Activated T-cell treated with anti-CD3 and anti-CD28 coated beads for 24 hours (primary cell): ENCODE measurements at regions not wholly inside any gene's neighbourhood (a gene's known extent, or its start where the extent isn't known, plus 50 kb on each side); places are given as distances from the start of the nearest gene placed in this dataset.

Experiments used
- DNase-seq: peaks from one replicate; pipeline ENCODE4 v3.0.0-alpha.2; 2020; ENCODE audit warnings: low read depth

DNA sequence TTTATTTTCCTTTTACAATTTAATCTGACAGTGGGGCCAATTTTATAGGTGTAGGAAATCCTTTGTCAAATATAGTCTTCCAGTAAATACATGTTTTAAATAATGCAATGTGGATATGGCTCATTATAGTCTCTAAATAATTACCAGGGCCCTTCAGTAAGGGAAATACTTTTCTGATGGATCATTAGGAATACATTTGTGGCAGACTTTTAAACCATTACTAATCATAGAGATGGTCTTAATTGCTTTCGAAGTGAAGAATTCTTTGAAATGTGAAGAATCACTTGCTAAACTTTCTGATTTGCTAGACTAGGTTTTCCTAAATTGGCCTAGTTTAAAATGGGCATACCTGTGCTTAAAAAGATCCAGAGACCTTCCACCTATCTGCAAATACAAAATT lies 105.6 kb upstream of the ELL2 start:
- no peak for DNase-seq

DNA sequence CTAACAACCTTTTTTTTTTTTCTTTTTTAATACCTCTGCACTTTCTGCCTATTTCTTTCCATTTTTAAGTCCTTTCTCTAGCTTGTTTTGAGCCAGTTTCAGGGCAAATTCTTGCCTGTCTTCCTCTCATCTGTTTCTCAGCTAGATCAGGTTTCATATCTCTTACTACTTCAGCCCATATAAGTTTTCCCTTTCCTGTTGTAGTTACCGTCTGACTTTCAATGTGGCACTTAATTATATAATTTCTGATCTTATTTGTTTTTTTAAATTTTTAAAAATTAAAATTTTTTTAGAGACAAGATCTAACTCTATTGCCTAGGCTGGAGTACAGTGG lies 104.7 kb upstream of the ELL2 start:
- no peak for DNase-seq

DNA sequence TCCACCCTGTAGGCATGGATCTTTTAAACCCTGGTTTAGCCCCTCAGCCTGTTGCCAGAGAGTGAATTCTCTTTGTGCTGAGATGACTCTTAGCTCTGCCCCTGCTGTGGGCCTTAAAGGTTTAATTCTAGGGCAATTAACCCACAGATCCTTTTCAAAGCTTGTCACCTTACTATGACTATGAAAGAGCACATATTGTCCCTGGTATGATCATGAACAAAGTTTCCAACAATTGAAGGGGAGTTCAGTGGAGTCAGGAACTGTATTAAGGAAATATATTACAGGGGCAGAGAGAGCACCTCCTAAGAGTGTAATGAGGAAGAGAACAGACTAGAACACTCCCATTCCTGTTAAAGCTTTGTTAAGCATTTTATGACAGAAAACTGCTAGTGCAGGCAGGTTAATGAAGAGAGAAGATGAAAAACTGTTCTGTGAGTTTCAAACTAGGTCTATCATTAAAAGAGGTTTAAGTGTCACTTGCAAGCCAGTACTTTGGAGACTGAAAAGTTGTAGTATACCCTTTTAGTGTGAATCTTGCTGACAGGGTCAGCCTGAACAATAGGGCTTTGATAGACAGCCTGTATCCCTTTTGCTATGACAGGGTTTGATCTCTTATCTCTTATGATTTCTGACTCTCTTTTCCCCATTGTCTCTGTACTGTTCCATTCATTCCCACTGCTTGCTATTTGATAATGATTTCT lies 104.2 kb upstream of the ELL2 start:
- DNase-seq: no peak

DNA sequence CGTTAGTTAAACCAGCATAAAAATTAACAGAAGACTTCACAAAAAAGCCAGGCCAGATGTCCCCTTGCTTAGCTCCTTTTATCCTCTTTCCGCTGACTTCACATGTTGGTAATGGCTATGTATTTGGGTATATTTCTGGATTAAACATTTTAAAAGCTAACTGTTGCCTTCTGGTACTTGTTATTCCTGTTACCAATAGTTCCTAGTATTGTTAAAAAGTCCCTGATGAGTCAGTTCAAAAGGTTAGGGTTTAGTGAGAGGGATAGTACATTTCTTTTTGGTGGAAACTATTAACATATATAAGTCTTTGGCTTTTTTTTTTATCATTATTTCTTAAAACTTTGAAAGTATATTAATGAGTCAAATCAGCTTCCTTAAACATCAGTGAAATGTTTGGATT lies 103.2 kb upstream of the ELL2 start:
- DNase-seq: no peak

DNA sequence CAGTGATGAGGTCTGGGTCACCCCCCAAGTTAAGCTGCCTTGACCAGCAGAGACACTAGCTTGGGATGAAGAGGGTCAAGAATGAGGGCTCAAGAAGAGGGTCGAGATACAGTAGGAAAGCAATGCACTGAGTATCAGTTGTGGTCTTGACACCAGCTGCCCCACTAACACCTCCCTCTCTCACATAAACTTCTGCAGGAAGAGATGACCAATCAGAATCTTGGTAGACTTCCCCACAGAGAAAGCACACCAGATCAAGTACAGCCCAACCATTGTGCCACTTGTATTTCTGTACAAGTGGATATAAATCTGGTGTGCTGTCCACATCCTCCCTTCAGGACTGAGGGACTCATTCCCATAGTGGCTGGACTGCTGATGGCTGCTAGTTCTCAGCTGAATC lies 101.2 kb upstream of the ELL2 start:
- DNase-seq: no peak

DNA sequence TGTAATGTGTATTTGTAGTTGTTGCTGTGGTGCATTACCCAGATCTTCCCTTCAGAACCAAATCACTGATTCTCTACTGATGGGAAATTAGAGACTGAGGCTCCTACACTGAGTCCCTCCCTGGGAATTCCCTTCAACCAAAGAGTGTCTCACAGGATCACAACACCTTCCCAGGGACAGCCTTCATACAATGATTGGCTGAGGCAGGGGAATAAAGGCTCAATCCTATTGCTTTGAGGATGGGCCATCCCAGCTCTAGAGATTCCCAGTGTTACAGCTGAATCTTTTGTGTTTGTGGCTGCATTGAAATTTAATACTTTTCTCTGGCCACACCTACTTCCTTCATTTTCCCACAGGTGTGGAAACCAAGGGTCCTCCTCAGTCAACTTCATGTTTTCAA lies 96.4 kb upstream of the ELL2 start:
- no peak for DNase-seq

DNA sequence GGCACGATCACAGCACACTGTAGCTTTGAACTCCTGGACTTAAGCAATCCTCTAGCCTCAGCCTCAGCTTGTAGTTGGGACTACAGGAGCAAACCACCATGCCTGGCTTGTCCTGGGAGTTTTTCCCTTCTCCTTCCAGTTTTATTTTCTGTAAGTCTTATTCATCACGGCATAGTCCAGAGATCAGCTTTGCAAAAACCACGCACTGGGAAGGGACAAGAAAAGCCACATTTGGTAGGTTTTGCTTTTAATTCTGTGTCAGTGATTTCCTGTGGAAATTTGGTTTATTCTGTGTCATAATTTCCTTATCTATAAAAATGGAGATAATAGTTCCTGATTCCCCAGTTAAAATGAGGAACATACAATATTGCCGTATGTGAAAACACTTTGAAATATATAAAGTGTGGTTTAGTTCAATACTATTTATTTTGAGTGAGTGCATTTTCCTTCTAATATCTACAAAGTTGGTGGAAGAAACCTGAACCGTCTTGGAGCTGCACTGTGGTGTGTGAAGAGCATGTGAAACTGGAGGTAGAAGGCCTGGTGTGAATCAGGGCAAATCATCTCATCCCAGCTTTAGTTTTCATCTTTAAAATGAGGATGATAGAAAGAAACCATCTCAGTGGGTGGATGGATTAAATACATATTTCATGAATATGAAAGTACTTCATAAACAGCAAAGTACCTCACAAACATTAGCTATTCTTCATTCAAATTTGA lies 92.8 kb upstream of the ELL2 start:
- DNase-seq: no peak

DNA sequence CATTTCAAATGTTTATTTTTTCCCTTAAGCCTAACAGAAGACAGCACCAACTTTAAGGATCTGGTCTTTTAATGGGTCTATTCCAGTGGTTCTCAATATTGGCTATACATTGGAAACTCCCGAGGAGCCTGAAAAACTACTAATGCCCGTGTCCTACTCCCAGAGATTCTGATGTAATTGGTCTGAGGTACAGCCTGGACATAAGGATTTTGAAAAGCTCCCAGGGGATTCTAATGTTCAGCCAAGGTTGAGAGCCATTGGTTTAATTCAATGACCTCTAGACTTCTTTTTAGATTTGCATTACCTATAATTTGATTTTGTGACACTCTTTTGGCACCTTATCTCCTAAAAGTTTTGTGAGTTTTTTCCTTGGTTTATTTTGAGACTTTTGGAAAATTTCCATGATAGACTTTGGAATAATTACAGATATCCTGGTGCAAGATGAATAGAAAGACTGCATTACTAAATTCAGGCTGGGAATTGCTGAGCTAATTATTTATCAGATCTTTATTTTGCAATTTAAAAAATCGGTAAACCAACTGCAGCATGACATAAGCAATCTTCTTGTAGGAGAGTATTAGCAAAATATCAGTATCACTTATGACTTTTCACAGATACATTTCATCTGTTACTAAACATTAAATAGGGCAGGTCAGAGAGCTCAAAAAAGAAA lies 91.5 kb upstream of the ELL2 start:
- no peak for DNase-seq

DNA sequence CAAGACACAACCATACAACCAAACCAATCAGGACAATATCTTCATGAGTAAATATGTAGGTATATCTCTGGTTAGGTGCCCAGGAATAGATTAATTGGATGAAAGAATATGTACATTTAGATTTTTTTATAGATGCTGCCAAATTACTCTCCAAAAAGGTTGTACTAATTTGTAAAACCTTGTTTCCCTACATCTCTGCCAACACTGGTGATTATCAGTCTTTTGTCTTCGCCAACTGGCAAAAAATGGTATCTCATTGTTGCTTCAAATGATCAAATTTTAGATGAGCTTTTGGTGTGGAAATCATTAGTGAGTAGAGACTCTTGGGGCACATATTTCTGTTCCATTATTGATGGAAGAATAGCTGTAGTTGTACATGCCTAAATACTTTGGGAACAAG lies 90.7 kb upstream of the ELL2 start:
- no peak for DNase-seq

DNA sequence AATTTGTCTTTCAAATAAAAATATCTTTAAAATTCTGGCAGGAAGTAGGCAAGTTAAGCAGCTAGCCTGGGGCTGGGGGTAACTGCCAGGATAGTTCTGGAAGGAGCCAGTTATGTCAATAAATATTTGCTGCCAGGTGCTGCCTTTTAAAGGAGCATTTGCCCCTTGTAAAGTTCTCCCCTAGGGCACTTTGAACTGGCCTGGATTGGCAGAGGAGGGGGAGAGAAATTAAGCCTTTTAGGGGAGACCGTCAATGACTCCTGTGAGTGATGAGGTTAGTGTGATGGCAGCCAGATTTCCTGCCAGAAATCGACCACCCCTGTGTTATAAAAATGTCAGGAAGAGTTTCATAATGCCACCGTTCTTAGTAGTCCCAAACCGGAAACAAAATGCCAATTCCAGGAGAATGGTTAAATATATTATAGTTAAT lies 89.8 kb upstream of the ELL2 start:
- no peak for DNase-seq

DNA sequence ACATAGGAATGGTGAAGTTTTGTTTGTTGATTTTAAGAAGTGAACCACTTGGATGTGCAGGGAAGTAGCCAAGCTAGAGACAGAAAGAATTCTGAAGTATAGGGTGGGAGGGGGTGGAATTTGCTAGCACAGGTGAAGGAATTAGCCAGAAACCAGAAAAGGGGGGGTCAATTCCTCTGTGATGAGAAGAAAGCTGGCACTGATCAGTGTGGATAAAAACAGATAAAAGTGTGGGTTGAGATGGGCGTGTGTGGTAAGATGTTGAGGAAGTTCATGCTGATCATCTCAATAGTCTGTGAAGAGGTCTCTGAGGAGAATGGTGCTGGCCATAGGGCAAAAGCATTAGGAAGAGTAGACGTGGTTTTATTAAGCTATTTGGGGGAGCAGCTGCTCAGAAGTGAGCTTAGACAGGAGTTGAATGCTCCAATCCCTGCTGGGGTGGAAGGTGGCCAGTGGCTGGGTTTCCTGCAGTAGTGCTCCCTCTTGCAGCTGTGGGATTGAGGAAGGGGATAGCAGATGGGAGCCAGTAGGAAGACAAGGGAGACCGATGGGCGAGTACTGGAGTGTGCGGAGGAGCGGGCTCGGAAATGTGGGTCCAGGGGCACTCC lies 88.7 kb upstream of the ELL2 start:
- no peak for DNase-seq

DNA sequence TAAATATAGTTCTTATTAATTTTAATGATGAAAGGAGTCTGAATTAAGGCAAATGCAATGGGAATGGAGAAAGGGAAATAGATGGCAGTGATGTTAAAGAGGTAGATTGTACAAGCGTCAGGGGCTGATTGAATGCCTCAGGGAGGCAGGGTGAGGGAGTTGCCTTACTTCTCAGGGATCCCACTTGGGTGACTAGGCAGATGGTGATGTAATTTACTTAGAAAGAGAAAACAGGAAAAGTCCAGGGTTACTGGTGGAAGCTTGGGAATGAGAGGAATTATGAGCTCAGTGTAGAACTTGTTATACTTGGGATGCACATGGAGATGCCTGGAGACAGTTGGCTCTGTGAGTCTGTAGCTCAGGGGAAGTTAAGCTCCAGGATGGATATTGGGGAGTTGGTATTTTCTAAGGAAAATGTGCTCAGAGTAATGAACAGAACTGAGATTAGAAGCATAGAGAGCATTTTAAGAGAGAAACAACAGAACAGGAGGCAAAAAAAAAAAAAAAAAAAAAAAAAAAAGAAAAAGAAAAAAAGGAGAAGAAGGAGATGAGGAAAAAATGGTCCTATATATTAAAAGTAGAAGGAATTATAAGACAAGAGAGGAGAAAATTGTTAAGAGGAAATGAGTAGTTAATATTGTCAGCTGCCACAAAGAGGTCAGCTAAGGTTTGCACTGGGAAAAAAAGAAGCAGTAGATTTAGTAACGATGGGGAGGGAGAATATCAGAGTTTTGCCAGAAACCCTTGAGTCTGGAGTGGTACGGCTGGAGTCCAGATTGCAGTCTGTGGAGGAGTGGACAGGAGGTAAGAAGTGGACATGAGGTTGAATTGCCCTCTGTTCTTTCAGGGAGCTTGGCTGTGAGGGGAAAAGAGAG lies 88.0 kb upstream of the ELL2 start:
- DNase-seq: no peak

DNA sequence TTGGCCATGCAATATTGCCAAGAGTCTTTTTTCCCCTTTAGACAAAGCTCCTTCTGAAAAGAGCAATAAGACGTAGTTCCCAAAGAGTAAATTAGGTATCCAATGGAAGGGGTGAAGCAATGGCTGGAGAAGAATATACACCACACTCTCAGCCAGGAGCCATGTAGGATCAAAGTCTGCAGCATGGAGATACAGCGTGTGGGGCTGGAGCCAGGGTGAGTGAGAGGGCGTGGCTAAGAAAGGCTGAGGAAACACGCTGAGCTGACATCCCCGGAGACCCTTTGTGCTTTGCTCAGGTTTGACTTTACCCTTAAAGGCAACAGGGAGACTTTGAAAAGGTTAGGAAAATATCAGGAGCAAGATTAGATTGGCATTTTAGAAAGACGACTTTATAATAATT lies 87.1 kb upstream of the ELL2 start:
- no peak for DNase-seq

DNA sequence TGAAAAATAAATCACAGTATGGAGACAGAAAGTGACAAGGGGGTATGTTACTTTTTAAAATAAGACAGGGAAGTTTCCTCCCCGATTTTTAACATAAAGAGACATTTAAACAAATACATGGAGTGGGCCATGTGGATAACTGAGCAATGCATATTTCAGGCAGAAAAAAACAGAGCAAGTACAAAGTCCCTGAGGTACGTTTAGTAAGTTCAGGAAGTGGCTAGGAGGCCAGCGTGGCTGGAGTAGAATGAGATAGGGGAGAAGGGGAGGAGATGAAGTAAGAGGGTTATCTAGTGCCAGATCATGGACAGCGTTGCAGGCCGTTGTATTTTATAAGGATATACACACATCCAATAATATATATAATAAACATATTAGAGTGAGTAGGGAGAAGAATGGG lies 84.2 kb upstream of the ELL2 start:
- DNase-seq: no peak

DNA sequence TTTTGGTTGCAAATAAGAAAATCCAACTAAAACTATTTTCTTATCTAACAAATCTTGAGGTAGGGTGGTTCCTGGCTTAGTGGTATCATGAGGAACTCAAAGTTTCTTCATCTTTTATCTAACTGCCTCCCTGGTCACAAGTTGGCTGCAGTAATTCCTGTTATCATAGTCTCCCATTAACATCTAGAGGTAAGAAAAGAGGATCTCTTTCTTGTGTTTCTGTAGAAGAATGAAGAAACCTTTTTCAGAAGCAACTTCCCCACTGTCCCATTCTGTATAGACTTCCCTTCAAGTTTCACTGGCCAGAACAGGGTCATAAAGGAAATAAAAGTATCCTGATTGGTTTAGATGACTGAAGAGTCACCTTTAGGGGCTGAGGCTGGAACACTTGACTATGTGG lies 81.8 kb upstream of the ELL2 start:
- no peak for DNase-seq

DNA sequence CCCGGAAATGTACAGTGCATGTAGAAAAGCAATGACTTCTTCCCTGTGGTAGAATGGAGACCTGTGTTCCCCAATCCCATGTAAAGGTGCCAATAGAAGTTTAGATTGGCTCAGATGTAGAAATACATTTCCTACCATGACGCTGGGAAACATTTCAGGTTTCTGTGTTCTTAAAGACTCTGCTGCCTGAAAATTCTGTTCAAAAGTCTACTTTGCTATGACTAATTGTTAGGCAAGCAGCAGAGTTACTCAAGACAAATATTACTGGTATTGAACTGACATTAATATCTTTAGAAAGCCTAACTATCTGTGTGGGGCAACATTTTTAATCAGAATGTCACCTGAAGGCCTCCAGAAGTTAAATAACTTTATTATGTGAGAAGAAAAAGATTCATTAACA lies 75.5 kb upstream of the ELL2 start:
- DNase-seq: no peak

DNA sequence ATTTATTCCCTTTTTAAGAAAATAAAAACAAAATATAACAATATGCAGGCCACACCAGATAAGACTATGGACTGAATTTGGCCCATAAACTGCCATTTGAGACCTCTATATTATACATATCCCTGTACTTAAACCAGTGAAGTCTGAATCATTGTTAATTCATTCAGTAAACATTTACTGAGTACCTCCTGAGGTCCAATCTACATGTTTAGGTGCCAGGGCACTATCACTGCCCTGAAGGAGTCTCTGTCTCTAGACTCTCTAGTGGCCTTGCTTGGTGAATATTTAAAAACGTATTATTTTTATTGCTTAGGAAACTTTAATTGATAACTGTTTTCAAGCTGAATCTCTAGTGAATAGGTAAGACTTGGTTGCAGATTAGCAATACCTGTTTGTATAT lies 74.7 kb upstream of the ELL2 start:
- no peak for DNase-seq

DNA sequence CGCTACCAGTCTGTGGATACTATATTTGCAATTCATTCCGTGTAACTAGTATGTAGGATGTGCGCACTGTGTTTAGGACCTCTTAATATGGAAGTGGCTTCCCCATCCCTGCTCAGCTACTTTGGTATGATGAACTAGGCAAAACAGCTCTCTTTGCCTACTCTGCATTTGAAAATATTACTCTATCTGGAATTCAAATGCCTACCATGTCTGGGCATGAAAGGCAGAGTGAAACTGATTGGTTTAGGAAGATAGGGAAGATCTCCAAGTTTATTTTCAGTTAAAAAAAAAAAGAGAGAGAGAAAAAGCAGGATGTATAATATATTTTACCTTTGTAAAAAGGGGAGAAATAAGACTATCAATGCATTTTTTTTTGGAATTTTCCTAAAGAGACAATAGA lies 74.1 kb upstream of the ELL2 start:
- DNase-seq: no peak

DNA sequence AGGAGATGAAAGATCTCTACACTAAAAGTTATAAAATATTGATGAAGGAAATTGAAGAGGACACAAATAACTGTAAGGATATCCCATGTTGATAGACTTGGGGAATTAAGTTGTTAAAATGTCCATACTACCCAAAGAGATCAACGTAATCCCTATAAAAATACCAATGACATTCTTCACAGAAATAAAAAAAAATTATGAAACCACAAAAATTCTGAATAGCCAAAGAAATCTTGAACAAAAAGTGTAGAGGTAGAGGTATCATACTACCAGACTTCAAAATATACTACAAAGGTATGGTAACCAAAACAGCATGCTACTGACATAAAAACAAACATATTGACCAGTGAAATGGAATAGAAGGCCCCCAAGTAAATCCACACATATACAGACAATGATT lies 71.5 kb upstream of the ELL2 start:
- DNase-seq: no peak

DNA sequence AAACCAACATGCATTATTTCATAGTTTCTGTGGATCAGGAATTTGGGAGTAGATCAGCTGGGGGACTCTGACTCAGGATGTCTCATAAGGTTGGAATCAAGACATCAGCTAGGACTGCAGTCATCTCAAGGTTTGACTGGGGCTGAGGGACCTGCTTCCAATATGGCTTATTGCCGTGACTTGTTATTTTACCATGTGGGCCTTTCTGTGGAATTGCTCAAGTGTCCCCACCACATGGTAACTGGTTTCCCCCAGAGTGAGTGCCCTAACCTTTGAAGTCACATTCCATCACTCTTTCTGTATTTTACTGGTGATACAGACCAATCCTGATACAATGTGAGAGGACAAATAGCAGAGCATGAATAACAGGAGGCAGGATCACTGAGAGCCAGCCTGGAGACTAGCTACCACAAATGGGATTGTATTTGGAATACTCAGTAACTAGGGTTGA lies 70.2 kb upstream of the ELL2 start:
- no peak for DNase-seq

DNA sequence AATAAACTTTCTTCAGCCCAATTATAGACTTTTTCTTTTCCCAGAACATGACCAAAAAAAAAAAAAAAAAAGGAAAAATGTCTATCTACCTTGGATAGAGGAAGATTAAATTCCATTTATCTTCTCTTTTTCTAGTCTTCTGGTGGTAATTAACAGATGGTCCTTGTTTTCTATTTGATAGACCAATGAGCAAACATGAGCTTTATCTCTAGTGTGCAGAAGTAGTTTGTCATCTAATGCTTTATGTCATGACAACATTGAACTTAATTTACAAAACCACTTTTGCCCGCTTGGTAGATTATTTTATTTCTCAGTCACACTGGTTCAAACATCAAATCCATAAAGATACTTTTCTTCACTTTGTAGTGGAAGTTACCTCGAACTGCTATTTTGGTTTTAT lies 69.5 kb upstream of the ELL2 start:
- no peak for DNase-seq

DNA sequence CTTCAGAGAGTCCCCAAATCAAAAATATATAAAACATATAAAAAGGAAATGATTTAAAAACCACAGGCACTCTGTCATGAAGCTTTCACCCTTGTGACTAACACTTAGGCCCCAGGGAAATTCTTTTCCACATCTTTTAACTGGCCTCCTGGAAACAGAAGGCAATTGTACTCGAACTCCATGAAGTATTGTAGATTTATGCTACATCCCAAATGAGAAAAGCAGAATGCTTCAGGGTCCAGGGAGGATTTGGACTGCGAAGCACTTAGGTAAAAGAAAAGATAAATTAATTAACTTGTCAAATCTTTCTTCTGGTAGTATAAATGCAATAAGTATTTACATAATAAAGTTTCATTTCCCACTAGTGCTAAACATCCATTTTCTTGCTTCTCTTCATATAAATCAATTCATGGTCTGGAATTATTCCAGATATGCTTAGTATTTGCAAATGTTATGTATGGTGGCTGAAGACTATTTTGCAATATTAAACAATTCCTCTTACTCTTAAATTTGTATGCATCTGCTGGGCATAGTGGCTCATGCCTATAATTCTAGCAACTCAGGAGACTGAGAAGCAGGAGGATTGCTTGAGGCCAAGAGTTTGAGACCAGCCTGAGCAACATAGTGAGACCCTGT lies 64.9 kb upstream of the ELL2 start:
- no peak for DNase-seq
